HEK293 (cell line): ENCODE measurements at regions not wholly inside any gene's neighbourhood (a gene's known extent, or its start where the extent isn't known, plus 50 kb on each side); places are given as distances from the start of the nearest gene placed in this dataset.

Experiments used
- HOXA7 ChIP-seq: sonication (generic); formaldehyde crosslinking; IDR thresholded peaks from 2 replicates; pipeline ENCODE4 v1.8.1; 2022; ENCODE audit warnings: missing genetic modification reagents, borderline replicate concordance
- SETDB1 ChIP-seq: IDR thresholded peaks from one replicate; pipeline ENCODE4 v1.6.1; 2017; ENCODE audit warnings: mild to moderate bottlenecking, low read length, moderate library complexity, mixed read lengths; ENCODE audit not compliant: insufficient read length
- ZNF302 ChIP-seq: fragments of 450-650 bp; formaldehyde crosslinking; IDR thresholded peaks from 2 replicates; pipeline ENCODE4 v1.5.1; 2016; ENCODE audit warnings: missing biosample characterization, missing genetic modification characterization, low read depth
- ZNF521 ChIP-seq: fragments of 450-650 bp; formaldehyde crosslinking; IDR thresholded peaks from 2 replicates; pipeline ENCODE4 v1.5.1; 2017; ENCODE audit warnings: missing biosample characterization, mild to moderate bottlenecking, missing genetic modification characterization
- ZNF600 ChIP-seq: fragments of 450-650 bp; formaldehyde crosslinking; IDR thresholded peaks from 2 replicates; pipeline ENCODE4 v1.5.1; 2016; ENCODE audit warnings: missing biosample characterization, missing genetic modification characterization
- ZNF621 ChIP-seq: fragments of 450-650 bp; formaldehyde crosslinking; IDR thresholded peaks from 2 replicates; pipeline ENCODE4 v1.5.1; 2017; ENCODE audit warnings: missing biosample characterization, missing genetic modification characterization
- ZNF768 ChIP-seq: fragments of 450-650 bp; formaldehyde crosslinking; IDR thresholded peaks from 2 replicates; pipeline ENCODE4 v1.5.1; 2018; ENCODE audit warnings: missing biosample characterization, mild to moderate bottlenecking, missing genetic modification characterization
- ZNF777 ChIP-seq: fragments of 450-650 bp; formaldehyde crosslinking; IDR thresholded peaks from 2 replicates; pipeline ENCODE4 v1.5.1; 2017; ENCODE audit warnings: missing biosample characterization, missing genetic modification characterization, borderline replicate concordance
- ZNF791 ChIP-seq: fragments of 450-650 bp; formaldehyde crosslinking; IDR thresholded peaks from 2 replicates; pipeline ENCODE4 v1.5.1; 2016; ENCODE audit warnings: missing biosample characterization, missing genetic modification characterization
- TF ChIP-seq, protein P1 (sequence below): fragments of 450-650 bp; formaldehyde crosslinking; IDR thresholded peaks from 2 replicates; pipeline ENCODE4 v1.5.1; 2016; ENCODE audit warnings: missing biosample characterization, missing genetic modification characterization
- TF ChIP-seq, protein P2 (sequence below): fragments of 450-650 bp; formaldehyde crosslinking; IDR thresholded peaks from 2 replicates; pipeline ENCODE4 v1.5.1; 2017; ENCODE audit warnings: missing biosample characterization, missing genetic modification characterization

DNA sequence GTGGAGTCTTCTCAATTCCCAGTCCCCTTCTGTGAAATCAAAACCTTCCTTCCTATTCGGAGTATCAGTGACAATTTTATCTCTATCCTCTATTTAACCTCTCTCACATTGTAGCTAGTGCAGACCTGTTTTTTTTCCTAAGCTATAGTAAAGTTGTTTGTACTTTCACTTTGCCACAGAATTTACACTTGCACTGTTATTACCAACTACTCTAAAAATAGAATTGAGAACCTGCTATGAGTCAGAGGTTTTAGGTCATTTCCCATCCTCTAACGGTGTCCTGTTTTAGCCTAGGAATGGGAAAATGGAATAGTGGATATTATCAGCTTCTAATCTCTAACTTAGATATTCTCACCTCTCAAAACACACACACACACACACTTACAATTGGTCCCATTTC lies 862.7 kb downstream of the NCAM2 start:
- TF ChIP-seq HOXA7 (CRISPR knock-in tag) (no peak), ZNF791 (no peak), ZNF621 (tag by site-specific recombination) (no peak), ZNF600 (tag by site-specific recombination) (no peak), SETDB1 (no peak), ZNF521 (tag by site-specific recombination) (no peak), ZNF302 (tag by site-specific recombination) (no peak), ZNF768 (tag by site-specific recombination) (no peak), ZNF777 (no peak)
- TF ChIP-seq, protein P1, sequence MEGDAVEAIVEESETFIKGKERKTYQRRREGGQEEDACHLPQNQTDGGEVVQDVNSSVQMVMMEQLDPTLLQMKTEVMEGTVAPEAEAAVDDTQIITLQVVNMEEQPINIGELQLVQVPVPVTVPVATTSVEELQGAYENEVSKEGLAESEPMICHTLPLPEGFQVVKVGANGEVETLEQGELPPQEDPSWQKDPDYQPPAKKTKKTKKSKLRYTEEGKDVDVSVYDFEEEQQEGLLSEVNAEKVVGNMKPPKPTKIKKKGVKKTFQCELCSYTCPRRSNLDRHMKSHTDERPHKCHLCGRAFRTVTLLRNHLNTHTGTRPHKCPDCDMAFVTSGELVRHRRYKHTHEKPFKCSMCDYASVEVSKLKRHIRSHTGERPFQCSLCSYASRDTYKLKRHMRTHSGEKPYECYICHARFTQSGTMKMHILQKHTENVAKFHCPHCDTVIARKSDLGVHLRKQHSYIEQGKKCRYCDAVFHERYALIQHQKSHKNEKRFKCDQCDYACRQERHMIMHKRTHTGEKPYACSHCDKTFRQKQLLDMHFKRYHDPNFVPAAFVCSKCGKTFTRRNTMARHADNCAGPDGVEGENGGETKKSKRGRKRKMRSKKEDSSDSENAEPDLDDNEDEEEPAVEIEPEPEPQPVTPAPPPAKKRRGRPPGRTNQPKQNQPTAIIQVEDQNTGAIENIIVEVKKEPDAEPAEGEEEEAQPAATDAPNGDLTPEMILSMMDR (tag by site-specific recombination): no peak
- TF ChIP-seq, protein P2, sequence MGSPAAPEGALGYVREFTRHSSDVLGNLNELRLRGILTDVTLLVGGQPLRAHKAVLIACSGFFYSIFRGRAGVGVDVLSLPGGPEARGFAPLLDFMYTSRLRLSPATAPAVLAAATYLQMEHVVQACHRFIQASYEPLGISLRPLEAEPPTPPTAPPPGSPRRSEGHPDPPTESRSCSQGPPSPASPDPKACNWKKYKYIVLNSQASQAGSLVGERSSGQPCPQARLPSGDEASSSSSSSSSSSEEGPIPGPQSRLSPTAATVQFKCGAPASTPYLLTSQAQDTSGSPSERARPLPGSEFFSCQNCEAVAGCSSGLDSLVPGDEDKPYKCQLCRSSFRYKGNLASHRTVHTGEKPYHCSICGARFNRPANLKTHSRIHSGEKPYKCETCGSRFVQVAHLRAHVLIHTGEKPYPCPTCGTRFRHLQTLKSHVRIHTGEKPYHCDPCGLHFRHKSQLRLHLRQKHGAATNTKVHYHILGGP (tag by site-specific recombination): no peak
